Right lobe of liver (tissue), 4 donors: ENCODE measurements at regions not wholly inside any gene's neighbourhood (a gene's known extent, or its start where the extent isn't known, plus 50 kb on each side); places are given as distances from the start of the nearest gene placed in this dataset.

Experiments
- CTCF ChIP-seq, 4 donors: fragments of 200-600 bp in 3 of 4; fragments of 450-650 bp in 1 of 4; IDR thresholded peaks; one replicate each; pipeline versions ENCODE4 v1.5.1 to v1.8.0; 2016 to 2022; ENCODE audit warnings: antibody characterized with exemption in 4 of 4, mild to moderate bottlenecking in 2 of 4
- POLR2A ChIP-seq: fragments of 450-650 bp; IDR thresholded peaks from one replicate; pipeline ENCODE4 v1.6.1; 2017; ENCODE audit warnings: antibody characterized with exemption, mild to moderate bottlenecking
- donor health status: DM: no; HTN: no; CAD: no.
- donor health status: DM: no; HTN: no; CAD: no.
- donor health status: DM: no; HTN: yes; CAD: no.

GRCh38 chr3:83807511-83807910 is 1151.3 kb upstream of the CADM2 start:
- no peak for TF ChIP-seq POLR2A
- no peak for TF ChIP-seq CTCF (IDR thresholded peaks at IDR 0.05)
